GM13976 (cell line): ENCODE measurements at regions not wholly inside any gene's neighbourhood (a gene's known extent, or its start where the extent isn't known, plus 50 kb on each side); places are given as distances from the start of the nearest gene placed in this dataset.
"Not testable (repeated sequence)": the region's sequence is repeated elsewhere in the genome, so short reads cannot be mapped to it uniquely, and the experiment has no call there.

ENCODE experiments used
- DNase-seq: peaks from one replicate; pipeline ENCODE4 v3.0.0; 2012; ENCODE audit warnings: low spot score
- CTCF ChIP-seq: IDR thresholded peaks from 2 replicates; pipeline ENCODE4 v1.5.1; 2012; ENCODE audit warnings: borderline replicate concordance, mild to moderate bottlenecking; ENCODE audit not compliant: insufficient read depth; ENCODE audit errors: extremely low read depth, missing control alignments, control extremely low read depth
- in situ Hi-C: fragments of 300-500 bp; cut with MboI; formaldehyde crosslinking; loops from one replicate; pipeline ENCODE4 v1.12.0; 2022; ENCODE audit warnings: low sequenced_read_pairs, mixed read lengths, inconsistent platforms; ENCODE audit not compliant: unreplicated experiment

GRCh38 chr6:150777736-150778135 is 87.8 kb upstream of the MTHFD1L start:
- in situ Hi-C loops = no loop called here

GRCh38 chr6:150783813-150784212 is 81.7 kb upstream of the MTHFD1L start:
- in situ Hi-C loops = no loop called here
- no peak for TF ChIP-seq CTCF
- no peak for DNase-seq

More at GRCh38 chr6:150777736-150778135, 87.8 kb upstream of the MTHFD1L start:
- no peak for TF ChIP-seq CTCF
- DNase-seq = no peak

GRCh38 chr6:150787429-150787828 is 78.1 kb upstream of the MTHFD1L start:
- in situ Hi-C loops = no loop called here
- TF ChIP-seq CTCF = no peak
- no peak for DNase-seq

GRCh38 chr6:150788089-150788488 is 77.4 kb upstream of the MTHFD1L start:
- no peak for DNase-seq
- in situ Hi-C loops = no loop called here
- no peak for TF ChIP-seq CTCF

GRCh38 chr6:150789906-150790305 is 75.6 kb upstream of the MTHFD1L start:
- in situ Hi-C loops, DNase-seq: not testable (repeated sequence)

GRCh38 chr6:150791717-150792116 is 73.8 kb upstream of the MTHFD1L start:
- TF ChIP-seq CTCF = no peak
- DNase-seq = no peak
- in situ Hi-C loops = no loop called here

- in situ Hi-C loops = no loop called here
- TF ChIP-seq CTCF = no peak
- DNase-seq = no peak
These were observed 67.6 kb upstream of the MTHFD1L start for GRCh38 chr6:150797949-150798348.
